Immature natural killer cell (primary cell): ENCODE measurements at regions not wholly inside any gene's neighbourhood (a gene's known extent, or its start where the extent isn't known, plus 50 kb on each side); places are given as distances from the start of the nearest gene placed in this dataset.
"Not testable (repeated sequence)": the region's sequence is repeated elsewhere in the genome, so short reads cannot be mapped to it uniquely, and the experiment has no call there.

ENCODE experiments used
- DNase-seq, 3 donors: peaks; one replicate each; pipeline ENCODE4 v3.0.0; 2022; ENCODE audit warnings: mixed read lengths in 1 of 3
- H3K27ac Mint-ChIP-seq, 6 donors: one replicate each; pipeline ENCODE4 v1.8.0; 2020; ENCODE audit warnings: mixed read lengths in 6 of 6, mild to moderate bottlenecking in 5 of 6, inconsistent platforms in 4 of 6, moderate library complexity in 3 of 6
- H3K27me3 Mint-ChIP-seq, 3 donors: one replicate each; pipeline ENCODE4 v1.8.0; 2020 to 2021; ENCODE audit warnings: low read depth in 3 of 3, mild to moderate bottlenecking in 3 of 3, mixed read lengths in 3 of 3, moderate library complexity in 3 of 3, inconsistent platforms in 1 of 3
- H3K36me3 Mint-ChIP-seq, 3 donors: one replicate each; pipeline ENCODE4 v1.8.0; 2020; ENCODE audit warnings: mixed read lengths in 3 of 3, inconsistent platforms in 2 of 3, mild to moderate bottlenecking in 2 of 3
- H3K4me1 Mint-ChIP-seq, 2 donors: one replicate each; pipeline ENCODE4 v1.8.0; 2020; ENCODE audit warnings: inconsistent platforms in 2 of 2, mild to moderate bottlenecking in 2 of 2, mixed read lengths in 2 of 2, moderate library complexity in 1 of 2
- H3K4me3 Mint-ChIP-seq, 5 donors: one replicate each; pipeline ENCODE4 v1.8.0; 2020; ENCODE audit warnings: mild to moderate bottlenecking in 5 of 5, mixed read lengths in 5 of 5, inconsistent platforms in 3 of 5, moderate library complexity in 3 of 5
- H3K9me3 Mint-ChIP-seq, 6 donors: one replicate each; pipeline ENCODE4 v1.8.0; 2020; ENCODE audit warnings: mild to moderate bottlenecking in 6 of 6, mixed read lengths in 6 of 6, inconsistent platforms in 4 of 6, moderate library complexity in 3 of 6

GRCh38 chr4:81790477-81790876 is 318.8 kb upstream of the RASGEF1B start:
- Mint-ChIP-seq H3K9me3 (no peaks in the 10 kb centered on the region), H3K27ac (no peak overlapping the region), H3K4me3 (no peak overlapping the region), H3K36me3 (no peaks in the 10 kb centered on the region), H3K4me1 (peaks cover 3 to 5% of the 10 kb centered on the region in 2 donors), H3K27me3 (peaks cover 0 to 3% (median 0%) of the 10 kb centered on the region in 3 donors)
- no peak for DNase-seq

GRCh38 chr4:81789741-81790399 is 318.2 kb upstream of the RASGEF1B start:
- no peak for DNase-seq
- Mint-ChIP-seq H3K36me3 (no peaks in the 10 kb centered on the region), H3K4me1 (peaks cover 3 to 5% of the 10 kb centered on the region in 2 donors), H3K27ac (no peak overlapping the region), H3K9me3 (no peaks in the 10 kb centered on the region), H3K27me3 (peaks cover 0 to 3% (median 0%) of the 10 kb centered on the region in 3 donors), H3K4me3 (no peak overlapping the region)

GRCh38 chr4:81789158-81789557 is 317.5 kb upstream of the RASGEF1B start:
- no peaks in the 10 kb centered on the region for H3K9me3 Mint-ChIP-seq
- H3K4me3 Mint-ChIP-seq, result no peak overlapping the region
- no peak for DNase-seq
- peaks cover 3 to 5% of the 10 kb centered on the region in 2 donors for H3K4me1 Mint-ChIP-seq
- H3K27ac Mint-ChIP-seq, result no peak overlapping the region
- H3K36me3 Mint-ChIP-seq, result no peaks in the 10 kb centered on the region
- H3K27me3 Mint-ChIP-seq, result peaks cover 0 to 3% (median 0%) of the 10 kb centered on the region in 3 donors

- Mint-ChIP-seq H3K9me3 (no peaks in the 10 kb centered on the region), H3K27ac (no peak overlapping the region), H3K27me3 (peaks cover 0 to 3% (median 2%) of the 10 kb centered on the region in 3 donors), H3K36me3 (no peaks in the 10 kb centered on the region), H3K4me1 (peaks cover 3 to 5% of the 10 kb centered on the region in 2 donors), H3K4me3 (no peak overlapping the region)
- DNase-seq, result no peak
Measured at GRCh38 chr4:81786766-81787165, 315.1 kb upstream of the RASGEF1B start.

GRCh38 chr4:81786063-81786763 is 314.5 kb upstream of the RASGEF1B start:
- no peaks in the 10 kb centered on the region for H3K9me3 Mint-ChIP-seq
- no peak for DNase-seq
- H3K4me3 Mint-ChIP-seq, result no peak overlapping the region
- H3K27ac Mint-ChIP-seq, result no peak overlapping the region
- peaks cover 3 to 5% of the 10 kb centered on the region in 2 donors for H3K4me1 Mint-ChIP-seq
- H3K27me3 Mint-ChIP-seq, result peaks cover 0 to 3% (median 2%) of the 10 kb centered on the region in 3 donors
- H3K36me3 Mint-ChIP-seq, result no peaks in the 10 kb centered on the region

- H3K4me3 Mint-ChIP-seq, result no peak overlapping the region
- no peak for DNase-seq
- H3K27me3 Mint-ChIP-seq, result peaks cover 0 to 6% (median 5%) of the 10 kb centered on the region in 3 donors
- H3K9me3 Mint-ChIP-seq, result no peaks in the 10 kb centered on the region
- no peaks in the 10 kb centered on the region for H3K36me3 Mint-ChIP-seq
- no peak overlapping the region for H3K27ac Mint-ChIP-seq
- peaks cover 3 to 5% of the 10 kb centered on the region in 2 donors for H3K4me1 Mint-ChIP-seq
Measured at GRCh38 chr4:81785338-81785737, 313.6 kb upstream of the RASGEF1B start.

GRCh38 chr4:81783558-81783957 is 311.9 kb upstream of the RASGEF1B start:
- no peak for DNase-seq
- Mint-ChIP-seq H3K27ac (no peak overlapping the region), H3K4me3 (no peak overlapping the region), H3K27me3 (peaks cover 0 to 6% (median 5%) of the 10 kb centered on the region in 3 donors), H3K36me3 (no peaks in the 10 kb centered on the region), H3K4me1 (no peaks in the 10 kb centered on the region), H3K9me3 (no peaks in the 10 kb centered on the region)

- H3K36me3 Mint-ChIP-seq, result no peaks in the 10 kb centered on the region
- peaks cover 0 to 2% (median 0%) of the 10 kb centered on the region in 6 donors for H3K9me3 Mint-ChIP-seq
- peaks cover 0 to 6% (median 5%) of the 10 kb centered on the region in 3 donors for H3K27me3 Mint-ChIP-seq
- no peak overlapping the region for H3K4me3 Mint-ChIP-seq
- DNase-seq, result no peak
- H3K4me1 Mint-ChIP-seq, result no peaks in the 10 kb centered on the region
- H3K27ac Mint-ChIP-seq, result no peak overlapping the region
Measured at GRCh38 chr4:81781799-81782198, 310.1 kb upstream of the RASGEF1B start.

- H3K27ac Mint-ChIP-seq, H3K36me3 Mint-ChIP-seq, H3K27me3 Mint-ChIP-seq, H3K4me1 Mint-ChIP-seq, H3K9me3 Mint-ChIP-seq, H3K4me3 Mint-ChIP-seq, DNase-seq: not testable (repeated sequence)
Measured at GRCh38 chr4:81777718-81778117, 306.0 kb upstream of the RASGEF1B start.

- peaks cover 0 to 10% (median 6%) of the 10 kb centered on the region in 3 donors for H3K27me3 Mint-ChIP-seq
- H3K27ac Mint-ChIP-seq, result no peak overlapping the region
- H3K9me3 Mint-ChIP-seq, result peaks cover 0 to 2% (median 0%) of the 10 kb centered on the region in 6 donors
- no peak for DNase-seq
- H3K36me3 Mint-ChIP-seq, result no peaks in the 10 kb centered on the region
- no peak overlapping the region for H3K4me3 Mint-ChIP-seq
- no peaks in the 10 kb centered on the region for H3K4me1 Mint-ChIP-seq
Measured at GRCh38 chr4:81776794-81777193, 305.1 kb upstream of the RASGEF1B start.

- H3K36me3 Mint-ChIP-seq, result no peaks in the 10 kb centered on the region
- no peaks in the 10 kb centered on the region for H3K4me1 Mint-ChIP-seq
- no peak overlapping the region for H3K4me3 Mint-ChIP-seq
- no peak overlapping the region for H3K27ac Mint-ChIP-seq
- H3K9me3 Mint-ChIP-seq, result peaks cover 0 to 2% (median 0%) of the 10 kb centered on the region in 6 donors
- no peak for DNase-seq
- H3K27me3 Mint-ChIP-seq, result peaks cover 0 to 8% (median 3%) of the 10 kb centered on the region in 3 donors
Measured at GRCh38 chr4:81773557-81773956, 301.9 kb upstream of the RASGEF1B start.

GRCh38 chr4:81771721-81772120 is 300.0 kb upstream of the RASGEF1B start:
- no peak for DNase-seq
- Mint-ChIP-seq H3K4me3 (no peak overlapping the region), H3K4me1 (no peaks in the 10 kb centered on the region), H3K36me3 (no peaks in the 10 kb centered on the region), H3K9me3 (no peaks in the 10 kb centered on the region), H3K27ac (peak overlapping the region in 1 of 6 donors; percentile 43), H3K27me3 (peaks cover 2 to 8% (median 3%) of the 10 kb centered on the region in 3 donors)

- Mint-ChIP-seq H3K4me1 (no peaks in the 10 kb centered on the region), H3K27ac (no peak overlapping the region), H3K36me3 (no peaks in the 10 kb centered on the region), H3K4me3 (no peak overlapping the region), H3K27me3 (peaks cover 0 to 4% (median 2%) of the 10 kb centered on the region in 3 donors), H3K9me3 (no peaks in the 10 kb centered on the region)
- no peak for DNase-seq
Measured at GRCh38 chr4:81769244-81769643, 297.5 kb upstream of the RASGEF1B start.

- H3K4me1 Mint-ChIP-seq, result peaks cover 9 to 13% of the 10 kb centered on the region in 2 donors
Measured at GRCh38 chr4:81758574-81759264, 287.0 kb upstream of the RASGEF1B start.

More at GRCh38 chr4:81758574-81759264, 287.0 kb upstream of the RASGEF1B start:
- no peak for DNase-seq
- Mint-ChIP-seq H3K27me3 (peaks cover 0 to 1% (median 0%) of the 10 kb centered on the region in 3 donors), H3K27ac (no peak overlapping the region), H3K36me3 (no peaks in the 10 kb centered on the region), H3K9me3 (no peaks in the 10 kb centered on the region), H3K4me3 (no peak overlapping the region)
